GM04503 (cell line): ENCODE measurements at regions not wholly inside any gene's neighbourhood (a gene's known extent, or its start where the extent isn't known, plus 50 kb on each side); places are given as distances from the start of the nearest gene placed in this dataset.
"Not testable (repeated sequence)": the region's sequence is repeated elsewhere in the genome, so short reads cannot be mapped to it uniquely, and the experiment has no call there.

Experiments
- DNase-seq: peaks from one replicate; pipeline ENCODE4 v3.0.0-alpha.2; 2012; ENCODE audit warnings: low read depth

GRCh38 chr2:66317268-66317890, 117.5 kb upstream of the MEIS1 start:
- DNase-seq: no peak

GRCh38 chr2:66306483-66306882, 128.4 kb upstream of the MEIS1 start:
- DNase-seq: no peak

DNA sequence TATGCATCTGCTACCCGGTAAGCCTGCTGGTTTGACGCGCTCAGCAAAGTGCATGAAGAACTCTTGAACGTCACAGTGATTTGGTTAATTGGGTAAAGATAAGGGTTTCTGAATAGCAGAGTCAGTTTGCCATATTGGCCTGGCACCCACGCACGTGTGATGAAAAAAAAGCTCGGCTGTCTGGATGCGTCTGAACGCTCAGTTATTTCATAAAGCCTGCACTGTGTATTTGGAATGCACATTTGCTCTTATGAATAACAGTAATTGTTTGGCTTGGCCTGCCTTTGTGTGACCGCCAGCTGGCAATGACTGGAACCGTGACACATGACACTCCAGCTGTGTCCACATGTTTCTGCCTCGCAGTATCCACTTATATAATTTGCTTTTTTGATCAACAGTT, 129.2 kb upstream of the MEIS1 start:
- no peak for DNase-seq

GRCh38 chr2:66303471-66303870, 131.5 kb upstream of the MEIS1 start:
- no peak for DNase-seq

GRCh38 chr2:66301767-66302140, 133.2 kb upstream of the MEIS1 start:
- no peak for DNase-seq

GRCh38 chr2:66301022-66301766, 133.7 kb upstream of the MEIS1 start:
- no peak for DNase-seq

DNA sequence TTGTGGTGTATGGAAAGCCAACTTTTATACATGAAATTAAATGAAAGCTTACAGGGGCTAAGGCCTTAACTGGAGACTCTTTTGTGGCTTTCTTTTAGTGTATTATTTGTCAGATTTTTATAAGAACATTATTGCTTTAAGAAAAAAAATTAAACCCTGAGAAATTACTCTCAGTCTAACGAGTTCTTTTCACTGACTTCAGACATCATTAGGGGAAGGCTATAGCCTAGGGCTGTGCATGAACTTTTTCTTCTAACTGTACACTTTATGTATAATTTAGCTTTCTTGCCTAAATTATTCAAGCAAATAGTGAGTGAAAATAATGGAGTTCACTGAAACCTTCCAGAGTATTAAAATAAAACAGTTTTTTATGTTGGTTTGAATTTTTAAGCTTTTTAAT, 151.1 kb upstream of the MEIS1 start:
- no peak for DNase-seq

DNA sequence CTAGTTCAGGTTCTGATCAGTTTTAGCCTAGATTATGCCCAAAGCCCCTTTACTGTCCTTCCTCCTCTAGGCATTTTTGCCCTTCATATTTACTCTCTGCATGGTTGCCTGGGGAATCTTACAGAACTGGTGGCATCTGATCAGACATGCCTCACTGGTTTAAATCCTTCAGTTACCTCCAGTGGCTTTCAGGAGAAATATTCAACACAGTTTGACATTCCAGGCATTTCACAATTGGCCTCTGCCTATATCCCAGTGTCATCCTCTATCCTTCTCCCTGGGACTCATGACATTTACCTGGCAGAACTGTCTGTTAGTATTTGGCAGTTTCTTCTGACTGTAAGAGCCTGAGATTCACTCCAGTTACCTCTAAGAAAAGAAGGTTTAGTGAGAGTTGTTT, 152.9 kb upstream of the MEIS1 start:
- DNase-seq: no peak

- no peak for DNase-seq
These were observed 155.9 kb upstream of the MEIS1 start for GRCh38 chr2:66279024-66279423.

GRCh38 chr2:66275984-66276383, 158.9 kb upstream of the MEIS1 start:
- DNase-seq: no peak

DNA sequence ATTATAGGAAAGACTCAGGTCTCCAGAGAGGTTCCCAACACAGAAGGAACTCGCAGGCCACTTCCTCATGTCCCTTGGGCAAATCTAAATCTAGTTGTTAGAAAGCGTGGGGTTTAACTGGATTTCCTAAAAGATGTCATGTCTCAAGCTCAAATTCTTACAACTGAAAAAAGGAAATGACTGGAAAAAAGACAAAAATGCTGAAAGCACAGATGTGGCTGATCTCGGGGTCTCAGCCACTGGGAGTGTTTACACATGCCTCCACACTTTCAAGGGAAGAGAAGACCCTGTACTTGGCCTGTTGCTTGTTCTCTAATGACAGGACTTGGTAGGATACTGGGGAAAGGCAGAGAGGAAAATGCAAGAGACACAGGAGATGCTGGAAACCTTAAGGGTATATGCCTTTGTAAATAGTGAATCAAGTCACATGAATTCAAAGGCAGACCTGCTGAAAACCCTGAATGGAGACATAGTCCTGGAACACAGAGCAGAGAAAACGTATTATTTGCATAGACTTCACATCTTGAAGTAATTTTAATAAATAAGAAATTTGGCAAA, 160.9 kb upstream of the MEIS1 start:
- no peak for DNase-seq

- DNase-seq: no peak
These were observed 162.2 kb upstream of the MEIS1 start for GRCh38 chr2:66272751-66273150.

- no peak for DNase-seq
These were observed 163.1 kb upstream of the MEIS1 start for GRCh38 chr2:66271777-66272176.

- no peak for DNase-seq
These were observed 164.7 kb upstream of the MEIS1 start for GRCh38 chr2:66270247-66270646.

- DNase-seq: no peak
These were observed 165.8 kb upstream of the MEIS1 start for GRCh38 chr2:66269166-66269565.

DNA sequence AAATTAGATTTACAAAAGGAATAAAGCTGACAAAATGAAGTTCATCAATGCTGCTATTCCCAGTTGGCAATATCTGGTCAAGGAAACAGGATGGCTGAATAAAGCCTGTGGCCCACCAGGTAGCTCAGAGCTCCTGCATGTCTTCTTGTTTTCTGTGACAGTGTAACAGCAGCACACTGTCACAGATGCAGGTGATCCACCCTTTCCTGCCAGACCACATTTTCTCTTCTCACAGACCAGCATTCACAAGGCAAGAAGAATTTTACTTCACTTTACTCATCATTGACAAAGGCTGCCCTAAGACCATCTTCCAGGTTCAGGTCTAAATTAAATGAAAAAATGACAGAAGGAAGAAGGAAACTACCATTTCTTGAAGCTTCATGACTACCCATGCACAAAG, 166.2 kb upstream of the MEIS1 start:
- DNase-seq: no peak

DNA sequence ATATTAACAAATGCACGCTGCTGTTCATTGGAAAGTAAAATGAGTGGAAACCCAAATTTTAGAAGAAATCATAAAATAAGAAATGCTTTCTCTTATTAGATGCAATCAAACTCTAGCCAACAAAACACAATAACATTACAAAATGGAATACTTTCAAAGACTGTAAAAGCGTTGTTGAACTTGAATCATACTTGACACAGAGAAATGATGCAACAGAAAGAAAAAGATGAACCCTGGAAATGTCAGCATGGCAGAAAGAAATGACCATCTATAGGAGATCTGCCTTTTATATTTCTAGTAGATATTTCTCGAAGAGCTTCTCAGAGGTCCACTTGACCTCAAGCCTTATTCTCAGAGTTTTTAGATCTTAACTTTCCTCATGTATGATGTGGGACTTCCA, 170.6 kb upstream of the MEIS1 start:
- DNase-seq: no peak

- DNase-seq: no peak
These were observed 179.1 kb upstream of the MEIS1 start for GRCh38 chr2:66255867-66256266.

DNA sequence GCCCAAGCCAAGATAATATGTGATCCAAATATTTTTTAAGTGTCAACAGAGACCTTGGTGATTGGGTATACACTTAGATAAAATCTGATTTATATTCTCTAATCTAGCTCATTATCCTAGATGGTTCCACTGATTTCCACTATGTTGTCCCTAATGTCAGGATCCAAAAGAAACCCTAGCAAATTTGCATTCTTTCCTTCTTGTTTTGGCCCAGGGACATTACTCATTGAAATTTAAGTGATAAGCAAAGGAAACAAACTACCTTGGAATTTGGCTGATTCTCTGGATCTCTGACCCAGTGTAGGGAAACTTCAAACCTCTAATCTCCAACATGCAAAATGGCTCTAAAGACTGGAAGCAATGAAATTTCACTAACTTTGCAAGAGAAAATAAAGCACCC, 179.8 kb upstream of the MEIS1 start:
- DNase-seq: no peak

- no peak for DNase-seq
These were observed 181.9 kb upstream of the MEIS1 start for GRCh38 chr2:66253066-66253465.

DNA sequence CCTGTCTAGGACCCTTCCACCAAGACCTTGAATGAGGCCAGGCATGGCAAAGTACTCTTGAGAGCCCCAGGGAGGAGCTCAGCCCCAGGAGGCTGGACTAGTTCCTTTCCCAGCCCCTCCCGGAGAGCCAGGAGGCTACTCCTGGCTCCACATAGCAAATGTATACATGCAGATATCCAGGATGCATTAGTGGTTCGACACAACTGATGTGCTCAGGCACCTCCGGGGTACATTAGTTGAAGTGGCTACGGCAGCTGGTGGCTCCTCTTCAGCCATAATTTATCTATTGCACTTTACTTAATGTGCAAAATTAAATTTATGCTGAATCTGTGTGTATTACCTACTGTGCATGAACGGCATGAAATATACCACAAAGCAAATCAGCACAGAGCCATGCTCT, 182.8 kb upstream of the MEIS1 start:
- no peak for DNase-seq

DNA sequence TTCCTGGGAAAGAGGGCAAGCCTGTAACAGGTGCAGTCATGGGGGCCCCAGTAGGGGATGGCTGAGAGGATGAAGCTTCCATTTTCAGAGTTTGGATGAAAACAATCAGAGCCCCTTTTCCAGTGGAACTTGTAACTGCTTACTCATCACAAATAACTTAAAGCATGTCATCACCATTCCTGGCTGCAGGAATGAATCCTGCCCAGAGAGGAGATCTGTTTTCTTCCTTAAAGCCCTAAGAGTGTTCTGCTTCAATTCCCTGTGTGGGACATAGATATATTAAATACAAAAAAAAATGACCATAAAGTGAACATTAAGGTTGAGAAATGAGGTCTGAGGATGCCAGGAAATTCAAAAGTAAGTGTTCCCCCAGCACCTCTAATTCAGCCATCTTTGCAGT, 183.4 kb upstream of the MEIS1 start:
- no peak for DNase-seq

DNA sequence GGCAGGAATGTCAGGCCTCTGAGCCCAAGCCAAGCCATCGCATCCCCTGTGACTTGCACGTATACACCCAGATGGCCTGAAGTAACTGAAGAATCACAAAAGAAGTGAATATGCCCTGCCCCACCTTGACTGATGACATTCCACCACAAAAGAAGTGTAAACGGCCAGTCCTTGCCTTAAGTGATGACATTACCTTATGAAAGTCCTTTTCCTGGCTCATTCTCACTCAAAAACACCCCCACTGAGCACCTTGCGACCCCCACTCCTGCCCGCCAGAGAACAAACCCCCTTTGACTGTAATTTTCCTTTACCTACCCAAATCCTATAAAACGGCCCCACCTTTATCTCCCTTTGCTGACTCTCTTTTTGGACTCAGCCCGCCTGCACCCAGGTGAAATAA, 185.8 kb upstream of the MEIS1 start:
- DNase-seq: not testable (repeated sequence)

GRCh38 chr2:66243809-66244208, 191.1 kb upstream of the MEIS1 start:
- DNase-seq: not testable (repeated sequence)
